GM23338 (cell line): ENCODE measurements at regions not wholly inside any gene's neighbourhood (a gene's known extent, or its start where the extent isn't known, plus 50 kb on each side); places are given as distances from the start of the nearest gene placed in this dataset.

ENCODE experiments used
- ATAC-seq: fragments of 200-7000 bp; cut with Tn5 transposase; 3 replicates; pipeline ENCODE4 v1.9.1; 2020
- DNase-seq: peaks from one replicate; pipeline ENCODE4 v3.0.0-alpha.2; 2015; ENCODE audit warnings: low spot score
- H2AFZ ChIP-seq: fragments of 200-600 bp; sonication (generic); 2 replicates; pipeline ENCODE4 v1.8.0; 2016; ENCODE audit warnings: antibody characterized with exemption, mild to moderate bottlenecking, moderate library complexity
- H3F3A ChIP-seq: fragments of 200-600 bp; sonication (generic); replicated peaks from 2 replicates; pipeline ENCODE4 v1.8.0; 2017; ENCODE audit warnings: antibody characterized with exemption, mixed run types, low read depth
- H3K27ac ChIP-seq: fragments of 200-600 bp; sonication (generic); 2 replicates; pipeline ENCODE4 v1.6.1; 2016; ENCODE audit warnings: low read depth
- H3K27me3 ChIP-seq: fragments of 200-600 bp; sonication (generic); 2 replicates; pipeline ENCODE4 v1.8.0; 2016; ENCODE audit warnings: mild to moderate bottlenecking, mixed run types, moderate library complexity; ENCODE audit not compliant: insufficient read depth
- H3K36me3 ChIP-seq: fragments of 200-600 bp; sonication (generic); 2 replicates; pipeline ENCODE4 v1.8.0; 2016; ENCODE audit warnings: mild to moderate bottlenecking; ENCODE audit not compliant: insufficient read depth
- H3K4me1 ChIP-seq: fragments of 200-600 bp; sonication (generic); 2 replicates; pipeline ENCODE4 v1.8.0; 2016; ENCODE audit warnings: mild to moderate bottlenecking, moderate library complexity; ENCODE audit not compliant: insufficient read depth
- H3K4me2 ChIP-seq: fragments of 200-600 bp; sonication (generic); 2 replicates; pipeline ENCODE4 v1.7.1; 2017; ENCODE audit warnings: mixed run types
- H3K4me3 ChIP-seq: fragments of 200-600 bp; sonication (generic); 2 replicates; pipeline ENCODE4 v1.6.1; 2016; ENCODE audit warnings: mixed run types
- H3K79me2 ChIP-seq: fragments of 200-600 bp; sonication (generic); replicated peaks from 2 replicates; pipeline ENCODE4 v1.8.0; 2017; ENCODE audit warnings: mild to moderate bottlenecking; ENCODE audit not compliant: insufficient read depth
- H3K9me2 ChIP-seq: fragments of 200-600 bp; sonication (generic); 2 replicates; pipeline ENCODE4 v1.8.0; 2017; ENCODE audit not compliant: insufficient read depth
- H4K20me1 ChIP-seq: fragments of 200-600 bp; sonication (generic); replicated peaks from 2 replicates; pipeline ENCODE4 v1.8.0; 2017; ENCODE audit warnings: mild to moderate bottlenecking; ENCODE audit not compliant: insufficient read depth
- H3K27ac Mint-ChIP-seq: 2 replicates; pipeline ENCODE4 v1.8.0; 2020; ENCODE audit warnings: inconsistent platforms, mild to moderate bottlenecking, moderate library complexity, mixed read lengths
- H3K27me3 Mint-ChIP-seq: 3 replicates; pipeline ENCODE4 v1.8.0; 2022; ENCODE audit warnings: low read depth, mild to moderate bottlenecking, moderate library complexity, mixed read lengths, inconsistent platforms; ENCODE audit not compliant: insufficient read depth, poor library complexity
- H3K36me3 Mint-ChIP-seq: 3 replicates; pipeline ENCODE4 v1.8.0; 2021; ENCODE audit warnings: low read depth, mild to moderate bottlenecking, inconsistent platforms, moderate library complexity, mixed read lengths
- H3K4me1 Mint-ChIP-seq: 3 replicates; pipeline ENCODE4 v1.8.0; 2020; ENCODE audit warnings: mild to moderate bottlenecking, inconsistent platforms, mixed read lengths
- H3K4me3 Mint-ChIP-seq: 3 replicates; pipeline ENCODE4 v1.8.0; 2021; ENCODE audit warnings: moderate library complexity, mild to moderate bottlenecking, inconsistent platforms, mixed read lengths
- H3K9me3 Mint-ChIP-seq: 3 replicates; pipeline ENCODE4 v1.8.0; 2020; ENCODE audit warnings: moderate library complexity, mild to moderate bottlenecking, inconsistent platforms, mixed read lengths
- ETS1 ChIP-seq: IDR thresholded peaks from 2 replicates; pipeline ENCODE4 v1.6.1; 2016; ENCODE audit warnings: antibody characterized with exemption
- EZH2 ChIP-seq: fragments of 200-600 bp; sonication (generic); IDR thresholded peaks from one replicate; pipeline ENCODE4 v1.8.0; 2017; ENCODE audit warnings: antibody characterized with exemption, mild to moderate bottlenecking, low read depth; ENCODE audit not compliant: unreplicated experiment
- EZH2phosphoT487 ChIP-seq: fragments of 200-600 bp; sonication (generic); IDR thresholded peaks from one replicate; pipeline ENCODE4 v1.8.1; 2018; ENCODE audit warnings: antibody characterized with exemption; ENCODE audit not compliant: unreplicated experiment
- JUNB ChIP-seq: IDR thresholded peaks from one replicate; pipeline ENCODE4 v1.6.1; 2016; ENCODE audit warnings: antibody characterized with exemption; ENCODE audit not compliant: unreplicated experiment
- NANOG ChIP-seq: IDR thresholded peaks from 2 replicates; pipeline ENCODE4 v1.6.1; 2016; ENCODE audit warnings: antibody characterized with exemption, borderline replicate concordance
- POLR2AphosphoS5 ChIP-seq: IDR thresholded peaks from 2 replicates; pipeline ENCODE4 v1.6.1; 2016; ENCODE audit warnings: antibody characterized with exemption, low read depth
- REST ChIP-seq: IDR thresholded peaks from one replicate; pipeline ENCODE4 v1.6.1; 2018; ENCODE audit warnings: antibody characterized with exemption; ENCODE audit not compliant: unreplicated experiment
- ZNF331 ChIP-seq: fragments of 250-450 bp; sonication (Bioruptor Pico); IDR thresholded peaks from 2 replicates; pipeline ENCODE4 v1.5.0; 2020; ENCODE audit warnings: low read depth, mild to moderate bottlenecking, moderate library complexity

- TF ChIP-seq ETS1, result no peak
These were observed 166.8 kb downstream of the ZNF281 start (continued) for GRCh38 chr1:200243042-200243437.

- no peaks in the 10 kb centered on the region for H4K20me1 ChIP-seq
- H3K9me3 Mint-ChIP-seq, result no peaks in the 10 kb centered on the region
- H3K27ac ChIP-seq, result no peak overlapping the region
- no peak overlapping the region for H3K4me3 Mint-ChIP-seq
- H3K27ac Mint-ChIP-seq, result no peak overlapping the region
- H3K4me2 ChIP-seq, result no peak overlapping the region
- DNase-seq, result no peak
- TF ChIP-seq JUNB, result no peak
- peaks cover 2% of the 10 kb centered on the region; the same call in 1 of the 2 replicates for H3K4me1 ChIP-seq
- H3K27me3 Mint-ChIP-seq, result no peaks in the 10 kb centered on the region
- no peaks in the 10 kb centered on the region for H3F3A ChIP-seq
- no peak overlapping the region for H3K4me3 ChIP-seq
- no peak for ATAC-seq
- H3K27me3 ChIP-seq, result no peaks in the 10 kb centered on the region
- H3K9me2 ChIP-seq, result no peaks in the 10 kb centered on the region
- H3K36me3 Mint-ChIP-seq, result no peaks in the 10 kb centered on the region
- peaks cover 9% of the 10 kb centered on the region for H3K4me1 Mint-ChIP-seq
- no peaks in the 10 kb centered on the region for H3K79me2 ChIP-seq
- no peaks in the 10 kb centered on the region for H3K36me3 ChIP-seq
- no peak overlapping the region for H2AFZ ChIP-seq
These were observed 167.5 kb downstream of the ZNF281 start for GRCh38 chr1:200242110-200243041.

GRCh38 chr1:200240656-200241055 lies 169.2 kb downstream of the ZNF281 start:
- Histone ChIP-seq H2AFZ (no peak overlapping the region), H4K20me1 (no peaks in the 10 kb centered on the region), H3F3A (no peaks in the 10 kb centered on the region), H3K79me2 (no peaks in the 10 kb centered on the region), H3K4me3 (no peak overlapping the region), H3K36me3 (no peaks in the 10 kb centered on the region), H3K4me2 (no peak overlapping the region), H3K27ac (no peak overlapping the region), H3K27me3 (no peaks in the 10 kb centered on the region), H3K4me1 (no peaks in the 10 kb centered on the region), H3K9me2 (peaks cover 2% of the 10 kb centered on the region; the same call in 1 of the 2 replicates)
- ATAC-seq, result no peak
- Mint-ChIP-seq H3K4me3 (no peak overlapping the region), H3K27me3 (no peaks in the 10 kb centered on the region), H3K36me3 (no peaks in the 10 kb centered on the region), H3K27ac (no peak overlapping the region), H3K4me1 (peaks cover 9% of the 10 kb centered on the region), H3K9me3 (no peaks in the 10 kb centered on the region)
- no peak for DNase-seq
- TF ChIP-seq EZH2phosphoT487, result no peak
- no peak for TF ChIP-seq JUNB
- no peak for TF ChIP-seq REST
- TF ChIP-seq ZNF331 (CRISPR knock-in tag), result no peak
- TF ChIP-seq EZH2, result no peak
- no peak for TF ChIP-seq NANOG
- TF ChIP-seq POLR2AphosphoS5, result no peak
